K562 (cell line): ENCODE measurements at regions not wholly inside any gene's neighbourhood (a gene's known extent, or its start where the extent isn't known, plus 50 kb on each side); places are given as distances from the start of the nearest gene placed in this dataset.

Source experiments
- EHMT2 ChIP-seq: fragments of 450-650 bp; IDR thresholded peaks from 2 replicates; pipeline ENCODE4 v1.6.1; 2018; ENCODE audit warnings: antibody characterized with exemption
- ETS2 ChIP-seq: IDR thresholded peaks from 2 replicates; pipeline ENCODE4 v1.6.1; 2016; ENCODE audit warnings: borderline replicate concordance, missing genetic modification characterization, mild to moderate bottlenecking, moderate library complexity, missing compliant biosample characterization; ENCODE audit not compliant: poor library complexity, severe bottlenecking
- FOSL1 ChIP-seq: fragments of 200-800 bp; sonication (Bioruptor generic); conservative IDR thresholded peaks from 2 replicates; pipeline ENCODE4 v1.6.1; 2016; ENCODE audit warnings: missing genetic modification characterization, missing compliant biosample characterization
- LEF1 ChIP-seq: fragments of 450-650 bp; IDR thresholded peaks from 2 replicates; pipeline ENCODE4 v1.6.1; 2016; ENCODE audit warnings: mild to moderate bottlenecking
- MLX ChIP-seq, 2 experiments: fragments of 450-650 bp in 1 of 2; sonication (generic) in 1 of 2; formaldehyde crosslinking; conservative IDR thresholded peaks; 2 replicates each; pipeline versions ENCODE4 v1.4.0 to v1.8.1; 2020 to 2022; ENCODE audit warnings: mild to moderate bottlenecking in 1 of 2, missing genetic modification reagents in 1 of 2
- MXI1 ChIP-seq: IDR thresholded peaks from 2 replicates; pipeline ENCODE4 v1.6.1; 2011; ENCODE audit warnings: low read depth, mild to moderate bottlenecking, improper control_type of control experiment, low read length
- NFE2L1 ChIP-seq: fragments of 450-650 bp; IDR thresholded peaks from 2 replicates; pipeline ENCODE4 v1.6.1; 2016; ENCODE audit warnings: missing genetic modification characterization, low read depth, mild to moderate bottlenecking, missing compliant biosample characterization, moderate library complexity, borderline replicate concordance
- RREB1 ChIP-seq: fragments of 250-450 bp; sonication (Bioruptor Pico); IDR thresholded peaks from 2 replicates; pipeline ENCODE4 v1.4.0; 2020
- SRF ChIP-seq, 2 experiments: fragments of 250-450, 450-650 bp in 1 of 2; sonication (Bioruptor Pico) in 1 of 2; sonication (generic) in 1 of 2; formaldehyde crosslinking; IDR thresholded peaks; 2 replicates each; pipeline versions ENCODE4 v1.5.0 to v1.5.1; 2020 to 2022; ENCODE audit warnings: mild to moderate bottlenecking in 1 of 2, missing genetic modification reagents in 1 of 2
- ZBTB11 ChIP-seq, 3 experiments: fragments of 200-800 bp in 1 of 3; fragments of 250-450 bp in 1 of 3; fragments of 450-650 bp in 1 of 3; sonication (Bioruptor Pico) in 1 of 3; sonication (Bioruptor generic) in 1 of 3; formaldehyde crosslinking in 1 of 3; IDR thresholded peaks; 2 replicates each; pipeline versions ENCODE4 v1.6.1 to v1.8.0; 2016 to 2022; ENCODE audit warnings: mild to moderate bottlenecking in 2 of 3, missing genetic modification characterization in 2 of 3, missing compliant biosample characterization in 1 of 3, moderate library complexity in 1 of 3
- ZKSCAN3 ChIP-seq: fragments of 250-450 bp; sonication (Bioruptor Pico); IDR thresholded peaks from 2 replicates; pipeline ENCODE4 v1.4.0; 2020
- ZNF197 ChIP-seq: fragments of 200-800 bp; sonication (Bioruptor generic); IDR thresholded peaks from 2 replicates; pipeline ENCODE4 v1.6.1; 2016; ENCODE audit warnings: low read depth, missing genetic modification characterization, missing compliant biosample characterization
- ZNF316 ChIP-seq: fragments of 450-650 bp; IDR thresholded peaks from 2 replicates; pipeline ENCODE4 v1.6.1; 2016
- ZNF592 ChIP-seq: fragments of 450-650 bp; IDR thresholded peaks from 2 replicates; pipeline ENCODE4 v1.6.1; 2017; ENCODE audit warnings: antibody characterized with exemption, mild to moderate bottlenecking

- TF ChIP-seq ZBTB11 (CRISPR knock-in tag; IDR thresholded peaks at IDR 0.05) = no peak
- TF ChIP-seq ETS2 (tag) = no peak
- no peak for TF ChIP-seq MXI1
- TF ChIP-seq EHMT2 = peak; percentile 45; the same call in 1 of the 2 replicates
- no peak for TF ChIP-seq NFE2L1
- no peak for TF ChIP-seq LEF1
- TF ChIP-seq MLX (CRISPR knock-in tag; conservative IDR thresholded peaks at IDR 0.05) = no peak
- TF ChIP-seq ZNF592 = no peak
- peak; percentile 58 for TF ChIP-seq FOSL1 (tag)
- no peak for TF ChIP-seq ZKSCAN3 (CRISPR knock-in tag)
- TF ChIP-seq ZNF316 = peak; percentile 91
- no peak for TF ChIP-seq SRF (CRISPR knock-in tag; IDR thresholded peaks at IDR 0.05)
- no peak for TF ChIP-seq RREB1 (CRISPR knock-in tag)
- TF ChIP-seq ZNF197 (CRISPR knock-in tag) = no peak
Observed at GRCh38 chr3:156617781-156618180, 56.6 kb upstream of the TIPARP start (continued).
